Smooth muscle cell (in vitro differentiated cells): ENCODE measurements at regions not wholly inside any gene's neighbourhood (a gene's known extent, or its start where the extent isn't known, plus 50 kb on each side); places are given as distances from the start of the nearest gene placed in this dataset.
A peak's percentile ranks its signal among the peaks of the same experiment; 100 is the strongest.

Source experiments
- DNase-seq: peaks from one replicate; lab custom pipeline; 2025; ENCODE audit not compliant: unreplicated experiment; lab: John Stamatoyannopoulos, UW
- H2AFZ ChIP-seq: fragments of 200-600 bp; sonication (generic); 2 replicates; pipeline ENCODE4 v1.6.0; 2016; ENCODE audit warnings: antibody characterized with exemption, low read depth, mild to moderate bottlenecking
- H3F3A ChIP-seq: fragments of 200-600 bp; sonication (generic); 2 replicates; pipeline ENCODE4 v1.6.0; 2017; ENCODE audit warnings: antibody characterized with exemption, low read depth
- H3K27ac ChIP-seq: fragments of 200-600 bp; sonication (generic); 2 replicates; pipeline ENCODE4 v1.5.1; 2016; ENCODE audit warnings: low read depth, mild to moderate bottlenecking
- H3K27me3 ChIP-seq: fragments of 200-600 bp; sonication (generic); 2 replicates; pipeline ENCODE4 v1.6.1; 2016; ENCODE audit warnings: low read depth, mild to moderate bottlenecking
- H3K36me3 ChIP-seq: fragments of 200-600 bp; sonication (generic); 2 replicates; pipeline ENCODE4 v1.5.1; 2016; ENCODE audit warnings: low read depth
- H3K4me1 ChIP-seq: fragments of 200-600 bp; sonication (generic); 2 replicates; pipeline ENCODE4 v1.5.1; 2016; ENCODE audit warnings: low read depth
- H3K4me2 ChIP-seq: fragments of 200-600 bp; sonication (generic); 2 replicates; pipeline ENCODE4 v1.6.0; 2016; ENCODE audit warnings: mild to moderate bottlenecking
- H3K4me3 ChIP-seq: fragments of 200-600 bp; sonication (generic); 2 replicates; pipeline ENCODE4 v1.5.1; 2016; ENCODE audit warnings: mild to moderate bottlenecking
- H3K79me2 ChIP-seq: fragments of 200-600 bp; sonication (generic); 2 replicates; pipeline ENCODE4 v1.6.0; 2016; ENCODE audit warnings: low read depth, mild to moderate bottlenecking
- H3K9ac ChIP-seq: fragments of 200-600 bp; sonication (generic); 2 replicates; pipeline ENCODE4 v1.6.0; 2016; ENCODE audit warnings: low read depth
- H3K9me3 ChIP-seq: fragments of 200-600 bp; sonication (generic); replicated peaks from 2 replicates; pipeline ENCODE4 v1.5.1; 2016; ENCODE audit warnings: low read depth
- H4K20me1 ChIP-seq: fragments of 200-600 bp; sonication (generic); 2 replicates; pipeline ENCODE4 v1.6.0; 2016; ENCODE audit warnings: low read depth
- WGBS: methylation state at CpG from one replicate; pipeline ENCODE4 v1.1.7; 2016; ENCODE audit warnings: low lambda C conversion rate; 5-methylcytosine and 5-hydroxymethylcytosine counted together
- TF ChIP-seq, protein P1 (sequence below): fragments of 200-600 bp; sonication (generic); IDR thresholded peaks from 2 replicates; pipeline ENCODE4 v1.5.1; 2017; ENCODE audit warnings: borderline replicate concordance, mild to moderate bottlenecking, antibody characterized with exemption; ENCODE audit not compliant: insufficient read depth, poor library complexity, severe bottlenecking

DNA sequence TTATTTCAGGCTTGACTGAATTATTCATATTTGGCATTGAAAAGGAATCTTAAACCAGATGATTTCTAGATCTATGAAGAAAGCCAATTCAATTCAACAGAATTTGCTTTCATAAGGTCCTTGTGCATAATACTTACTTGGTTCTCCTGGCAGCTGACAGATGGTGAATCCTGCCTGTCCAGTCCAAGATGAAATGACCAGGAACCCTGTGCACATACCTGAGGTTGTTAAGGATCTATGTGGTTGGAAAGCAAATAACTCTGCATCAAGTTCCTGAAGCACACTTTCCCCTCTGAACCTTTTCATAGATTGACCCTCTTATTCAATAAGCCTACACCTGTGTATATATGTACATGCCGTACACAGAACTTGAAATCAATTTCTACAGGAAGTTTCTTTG is 562.7 kb downstream of the PPARGC1A start:
- TF ChIP-seq, protein P1, sequence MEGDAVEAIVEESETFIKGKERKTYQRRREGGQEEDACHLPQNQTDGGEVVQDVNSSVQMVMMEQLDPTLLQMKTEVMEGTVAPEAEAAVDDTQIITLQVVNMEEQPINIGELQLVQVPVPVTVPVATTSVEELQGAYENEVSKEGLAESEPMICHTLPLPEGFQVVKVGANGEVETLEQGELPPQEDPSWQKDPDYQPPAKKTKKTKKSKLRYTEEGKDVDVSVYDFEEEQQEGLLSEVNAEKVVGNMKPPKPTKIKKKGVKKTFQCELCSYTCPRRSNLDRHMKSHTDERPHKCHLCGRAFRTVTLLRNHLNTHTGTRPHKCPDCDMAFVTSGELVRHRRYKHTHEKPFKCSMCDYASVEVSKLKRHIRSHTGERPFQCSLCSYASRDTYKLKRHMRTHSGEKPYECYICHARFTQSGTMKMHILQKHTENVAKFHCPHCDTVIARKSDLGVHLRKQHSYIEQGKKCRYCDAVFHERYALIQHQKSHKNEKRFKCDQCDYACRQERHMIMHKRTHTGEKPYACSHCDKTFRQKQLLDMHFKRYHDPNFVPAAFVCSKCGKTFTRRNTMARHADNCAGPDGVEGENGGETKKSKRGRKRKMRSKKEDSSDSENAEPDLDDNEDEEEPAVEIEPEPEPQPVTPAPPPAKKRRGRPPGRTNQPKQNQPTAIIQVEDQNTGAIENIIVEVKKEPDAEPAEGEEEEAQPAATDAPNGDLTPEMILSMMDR = no peak
- WGBS = 96% methylated on average over 1 of the region's 1 CpG
- no peaks in the 10 kb centered on the region for H4K20me1 ChIP-seq
- no peak overlapping the region for H3K4me3 ChIP-seq
- H3K4me1 ChIP-seq = no peaks in the 10 kb centered on the region
- no peak overlapping the region for H2AFZ ChIP-seq
- no peaks in the 10 kb centered on the region for H3K27me3 ChIP-seq
- H3K36me3 ChIP-seq = no peaks in the 10 kb centered on the region
- no peak overlapping the region for H3K9ac ChIP-seq
- no peaks in the 10 kb centered on the region for H3F3A ChIP-seq
- H3K79me2 ChIP-seq = no peaks in the 10 kb centered on the region
- H3K9me3 ChIP-seq = no peaks in the 10 kb centered on the region
- no peak for DNase-seq
- H3K27ac ChIP-seq = no peak overlapping the region
- no peak overlapping the region for H3K4me2 ChIP-seq

DNA sequence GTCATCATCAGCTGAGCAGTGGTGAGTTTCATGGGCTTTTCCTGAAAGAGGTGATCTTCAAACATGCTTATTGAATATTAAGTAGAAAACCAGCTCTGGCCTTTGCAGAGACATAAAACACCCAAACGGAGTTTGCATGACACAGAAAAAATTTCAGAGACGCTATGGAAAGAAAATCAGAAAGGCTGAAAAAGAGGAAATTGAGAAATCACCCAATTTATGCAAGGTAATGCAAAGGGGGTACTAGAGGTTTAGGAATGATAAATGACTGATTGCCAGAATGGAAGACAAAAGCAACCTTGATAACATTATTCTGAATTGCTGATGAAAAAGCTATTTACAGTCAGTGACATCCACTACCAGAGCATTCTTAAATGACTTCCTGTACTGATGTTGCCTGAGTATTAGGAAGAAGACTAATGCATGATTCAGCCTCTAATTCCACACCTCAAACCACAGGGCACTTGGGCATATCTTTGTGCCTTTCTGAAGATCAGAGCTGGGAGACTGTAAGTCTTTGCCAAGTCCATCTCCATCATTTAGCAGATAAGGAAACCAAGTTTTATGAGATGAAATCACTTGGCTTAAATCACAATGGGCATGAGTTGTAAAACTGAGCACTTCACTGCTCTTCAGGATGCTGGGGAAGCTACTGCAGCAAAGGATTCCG is 565.7 kb downstream of the PPARGC1A start:
- H3K9ac ChIP-seq = no peak overlapping the region
- H3K36me3 ChIP-seq = no peaks in the 10 kb centered on the region
- 73% methylated on average over 2 of the region's 3 CpGs for WGBS
- no peaks in the 10 kb centered on the region for H4K20me1 ChIP-seq
- DNase-seq = no peak
- H3K4me1 ChIP-seq = no peaks in the 10 kb centered on the region
- H3K27ac ChIP-seq = no peak overlapping the region
- H2AFZ ChIP-seq = no peak overlapping the region
- H3K4me2 ChIP-seq = peak overlapping the region; percentile 39
- no peak overlapping the region for H3K4me3 ChIP-seq
- no peaks in the 10 kb centered on the region for H3F3A ChIP-seq
- TF ChIP-seq, protein P1 = no peak
- no peaks in the 10 kb centered on the region for H3K79me2 ChIP-seq
- no peaks in the 10 kb centered on the region for H3K27me3 ChIP-seq
- no peaks in the 10 kb centered on the region for H3K9me3 ChIP-seq

DNA sequence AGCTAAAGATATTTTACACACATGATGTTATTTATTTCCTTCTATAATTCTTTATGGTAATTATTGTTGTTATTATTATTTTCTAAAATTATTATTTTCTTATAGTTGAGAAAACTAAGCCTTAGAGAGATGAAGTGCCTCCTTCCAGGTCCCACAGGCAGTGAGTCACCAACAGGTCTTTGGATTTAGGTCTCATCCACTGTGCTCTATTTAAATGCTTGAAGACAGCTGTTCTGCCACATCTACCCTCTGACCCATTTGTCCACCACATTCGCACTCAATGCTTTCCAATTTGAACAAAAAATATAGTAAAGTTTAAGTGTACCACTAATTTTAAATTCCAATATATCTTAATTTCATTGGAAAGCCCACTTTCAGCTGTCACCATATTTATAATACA is 566.4 kb downstream of the PPARGC1A start:
- H3K4me1 ChIP-seq = no peaks in the 10 kb centered on the region
- H3K9ac ChIP-seq = no peak overlapping the region
- no peak for DNase-seq
- 94% methylated on average over 1 of the region's 1 CpG for WGBS
- H3K4me3 ChIP-seq = no peak overlapping the region
- no peaks in the 10 kb centered on the region for H3K79me2 ChIP-seq
- TF ChIP-seq, protein P1 = no peak
- no peaks in the 10 kb centered on the region for H3K9me3 ChIP-seq
- no peaks in the 10 kb centered on the region for H4K20me1 ChIP-seq
- no peak overlapping the region for H3K4me2 ChIP-seq
- H3F3A ChIP-seq = no peaks in the 10 kb centered on the region
- H3K27ac ChIP-seq = no peak overlapping the region
- no peak overlapping the region for H2AFZ ChIP-seq
- no peaks in the 10 kb centered on the region for H3K36me3 ChIP-seq
- no peaks in the 10 kb centered on the region for H3K27me3 ChIP-seq

DNA sequence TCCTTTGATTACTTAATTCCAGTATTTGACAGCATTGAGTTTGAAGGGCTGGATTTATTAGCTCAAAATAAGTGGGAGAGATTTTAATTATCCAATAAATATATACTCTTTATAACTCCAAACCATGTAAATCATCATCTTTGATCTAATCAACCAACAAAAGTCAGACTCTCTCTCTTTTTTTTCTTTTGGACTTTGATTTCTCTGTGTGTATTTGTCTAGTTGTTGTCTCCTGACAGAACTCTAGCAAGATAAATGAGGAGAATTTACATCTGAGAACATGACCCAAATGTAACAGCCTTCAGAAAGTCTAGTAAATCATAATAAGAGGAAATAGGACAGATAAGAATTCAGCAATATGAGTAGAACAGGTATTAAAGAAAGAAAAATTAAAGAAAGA is 567.1 kb downstream of the PPARGC1A start:
- Histone ChIP-seq H3K9me3 (no peaks in the 10 kb centered on the region), H3K79me2 (no peaks in the 10 kb centered on the region), H3F3A (no peaks in the 10 kb centered on the region), H4K20me1 (no peaks in the 10 kb centered on the region), H3K27me3 (no peaks in the 10 kb centered on the region), H2AFZ (no peak overlapping the region), H3K4me2 (no peak overlapping the region), H3K27ac (no peak overlapping the region), H3K4me1 (no peaks in the 10 kb centered on the region), H3K4me3 (no peak overlapping the region), H3K9ac (no peak overlapping the region), H3K36me3 (no peaks in the 10 kb centered on the region)
- no peak for DNase-seq
- TF ChIP-seq, protein P1 = no peak
